Progenitor cell of endocrine pancreas (in vitro differentiated cells): ENCODE measurements at regions not wholly inside any gene's neighbourhood (a gene's known extent, or its start where the extent isn't known, plus 50 kb on each side); places are given as distances from the start of the nearest gene placed in this dataset.
A peak's percentile ranks its signal among the peaks of the same experiment; 100 is the strongest.

Source experiments
- DNase-seq: peaks from one replicate; pipeline ENCODE4 v3.0.0; 2021; ENCODE audit warnings: low spot score; ENCODE audit not compliant: unreplicated experiment
- H3K27ac Mint-ChIP-seq: 2 replicates; pipeline ENCODE4 v1.8.0; 2021; ENCODE audit warnings: mild to moderate bottlenecking, moderate library complexity, mixed read lengths
- H3K27me3 Mint-ChIP-seq: 2 replicates; pipeline ENCODE4 v1.8.0; 2021; ENCODE audit warnings: mixed read lengths
- H3K36me3 Mint-ChIP-seq: 2 replicates; pipeline ENCODE4 v1.8.0; 2022; ENCODE audit warnings: mixed read lengths; ENCODE audit not compliant: insufficient read depth
- H3K4me1 Mint-ChIP-seq: 2 replicates; pipeline ENCODE4 v1.8.0; 2021; ENCODE audit warnings: low read depth, mixed read lengths
- H3K4me3 Mint-ChIP-seq: 2 replicates; pipeline ENCODE4 v1.8.0; 2021; ENCODE audit warnings: low read depth, mild to moderate bottlenecking, moderate library complexity, mixed read lengths
- H3K9me3 Mint-ChIP-seq: 2 replicates; pipeline ENCODE4 v1.8.0; 2021; ENCODE audit warnings: low read depth, mixed read lengths
- TF ChIP-seq, protein P1 (sequence below): fragments of 200-600 bp; sonication (generic); IDR thresholded peaks from one replicate; pipeline ENCODE4 v1.5.0; 2021; ENCODE audit warnings: antibody characterized with exemption, mild to moderate bottlenecking; ENCODE audit not compliant: unreplicated experiment

DNA sequence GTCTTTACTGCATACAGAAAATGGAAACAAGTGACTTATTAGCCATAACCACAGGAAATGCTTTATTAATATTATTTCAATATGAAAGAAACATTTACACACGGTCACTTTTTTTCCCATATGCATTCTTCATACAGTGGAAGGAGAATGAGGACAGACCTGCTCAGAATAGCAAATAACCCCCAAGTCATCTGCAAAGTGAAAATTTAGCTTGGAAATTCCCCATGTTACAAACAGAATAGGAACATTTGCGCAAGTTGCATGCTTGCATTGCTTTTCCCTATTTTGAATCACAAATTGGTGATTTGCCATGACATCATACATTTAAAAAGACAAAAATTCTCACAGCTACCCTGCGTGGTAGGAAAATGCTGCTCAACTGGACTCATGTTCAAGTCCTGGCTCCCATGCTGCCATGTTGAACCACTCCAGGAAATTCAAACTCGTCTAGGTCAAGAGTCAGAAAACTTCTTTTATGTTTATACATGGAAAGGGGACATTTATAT is 102.0 kb downstream of the GP2 start:
- no peaks in the 10 kb centered on the region for H3K36me3 Mint-ChIP-seq
- H3K9me3 Mint-ChIP-seq: peaks cover 7% of the 10 kb centered on the region
- H3K4me3 Mint-ChIP-seq: no peak overlapping the region
- no peak for DNase-seq
- no peaks in the 10 kb centered on the region for H3K4me1 Mint-ChIP-seq
- TF ChIP-seq, protein P1, sequence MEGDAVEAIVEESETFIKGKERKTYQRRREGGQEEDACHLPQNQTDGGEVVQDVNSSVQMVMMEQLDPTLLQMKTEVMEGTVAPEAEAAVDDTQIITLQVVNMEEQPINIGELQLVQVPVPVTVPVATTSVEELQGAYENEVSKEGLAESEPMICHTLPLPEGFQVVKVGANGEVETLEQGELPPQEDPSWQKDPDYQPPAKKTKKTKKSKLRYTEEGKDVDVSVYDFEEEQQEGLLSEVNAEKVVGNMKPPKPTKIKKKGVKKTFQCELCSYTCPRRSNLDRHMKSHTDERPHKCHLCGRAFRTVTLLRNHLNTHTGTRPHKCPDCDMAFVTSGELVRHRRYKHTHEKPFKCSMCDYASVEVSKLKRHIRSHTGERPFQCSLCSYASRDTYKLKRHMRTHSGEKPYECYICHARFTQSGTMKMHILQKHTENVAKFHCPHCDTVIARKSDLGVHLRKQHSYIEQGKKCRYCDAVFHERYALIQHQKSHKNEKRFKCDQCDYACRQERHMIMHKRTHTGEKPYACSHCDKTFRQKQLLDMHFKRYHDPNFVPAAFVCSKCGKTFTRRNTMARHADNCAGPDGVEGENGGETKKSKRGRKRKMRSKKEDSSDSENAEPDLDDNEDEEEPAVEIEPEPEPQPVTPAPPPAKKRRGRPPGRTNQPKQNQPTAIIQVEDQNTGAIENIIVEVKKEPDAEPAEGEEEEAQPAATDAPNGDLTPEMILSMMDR: no peak
- H3K27me3 Mint-ChIP-seq: peaks cover 17% of the 10 kb centered on the region
- no peak overlapping the region for H3K27ac Mint-ChIP-seq

GRCh38 chr16:20221208-20221607 is 106.1 kb downstream of the GP2 start:
- no peaks in the 10 kb centered on the region for H3K9me3 Mint-ChIP-seq
- H3K27ac Mint-ChIP-seq: no peak overlapping the region
- no peaks in the 10 kb centered on the region for H3K4me1 Mint-ChIP-seq
- no peak overlapping the region for H3K4me3 Mint-ChIP-seq
- no peak for DNase-seq
- no peaks in the 10 kb centered on the region for H3K36me3 Mint-ChIP-seq
- TF ChIP-seq, protein P1: no peak
- H3K27me3 Mint-ChIP-seq: peaks cover 20% of the 10 kb centered on the region

DNA sequence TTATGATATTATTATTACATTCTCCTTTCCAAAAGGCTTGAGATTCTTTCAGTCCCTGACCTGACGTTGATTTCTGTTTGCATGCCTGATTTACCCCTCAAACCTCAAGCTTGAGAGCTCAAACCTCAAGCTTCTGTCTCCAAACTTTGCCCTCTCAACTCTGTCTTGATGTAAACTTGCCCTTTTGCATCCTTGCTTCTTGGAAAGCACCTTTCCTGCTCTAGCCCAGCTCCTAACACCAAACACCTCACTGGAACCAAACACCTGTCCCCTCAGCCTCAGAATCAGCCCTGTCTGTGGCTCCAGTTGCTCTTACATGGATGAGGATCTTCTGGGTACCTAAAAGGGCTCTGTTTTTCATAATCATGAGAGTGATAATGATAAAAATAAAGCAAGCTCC is 109.2 kb downstream of the GP2 start:
- TF ChIP-seq, protein P1: no peak
- Mint-ChIP-seq H3K4me3 (no peak overlapping the region), H3K36me3 (no peaks in the 10 kb centered on the region), H3K27ac (no peak overlapping the region), H3K27me3 (peaks cover 20% of the 10 kb centered on the region), H3K9me3 (no peaks in the 10 kb centered on the region), H3K4me1 (peaks cover 16% of the 10 kb centered on the region)
- DNase-seq: no peak

DNA sequence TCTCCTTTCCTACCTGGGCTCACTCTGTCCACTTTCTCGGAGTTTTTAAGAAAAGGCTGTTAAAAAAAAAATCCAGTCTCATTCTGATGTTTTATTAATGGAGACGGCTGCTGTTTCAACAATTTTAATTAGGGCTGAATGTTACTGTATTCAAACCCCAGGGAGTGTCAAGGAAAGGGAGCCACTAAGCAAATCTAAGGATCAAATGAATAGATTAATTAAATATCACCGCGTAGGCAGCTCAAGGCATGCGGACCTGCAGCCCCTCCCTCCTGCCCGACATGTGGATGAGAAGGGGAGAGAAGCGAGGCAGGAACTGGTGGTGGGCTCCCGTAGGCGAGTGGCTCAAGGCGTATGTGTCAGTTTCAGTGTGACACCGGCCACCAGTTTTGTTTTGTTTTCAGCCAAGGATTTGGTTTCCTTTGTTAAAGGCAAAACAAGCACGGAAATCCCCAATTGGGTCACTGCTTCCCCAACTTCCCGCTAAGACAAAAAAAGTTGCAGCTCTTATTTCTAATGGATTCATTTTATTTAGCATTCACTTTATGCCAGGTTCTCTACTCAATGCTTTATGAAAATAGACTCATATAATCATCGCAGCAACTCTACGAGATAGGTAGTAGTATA is 110.6 kb downstream of the GP2 start:
- DNase-seq: no peak
- H3K9me3 Mint-ChIP-seq: no peaks in the 10 kb centered on the region
- peaks cover 16% of the 10 kb centered on the region for H3K27me3 Mint-ChIP-seq
- no peak overlapping the region for H3K27ac Mint-ChIP-seq
- H3K4me1 Mint-ChIP-seq: peaks cover 16% of the 10 kb centered on the region
- no peaks in the 10 kb centered on the region for H3K36me3 Mint-ChIP-seq
- H3K4me3 Mint-ChIP-seq: no peak overlapping the region
- TF ChIP-seq, protein P1: no peak

GRCh38 chr16:20214401-20214800 is 112.9 kb downstream of the GP2 start:
- Mint-ChIP-seq H3K9me3 (no peaks in the 10 kb centered on the region), H3K27ac (peak overlapping the region; percentile 60), H3K4me3 (no peak overlapping the region), H3K4me1 (peaks cover 16% of the 10 kb centered on the region), H3K27me3 (peaks cover 23% of the 10 kb centered on the region), H3K36me3 (no peaks in the 10 kb centered on the region)
- DNase-seq: no peak
- TF ChIP-seq, protein P1: no peak
